Parathyroid adenoma (tissue), 2 donors: ENCODE measurements at regions not wholly inside any gene's neighbourhood (a gene's known extent, or its start where the extent isn't known, plus 50 kb on each side); places are given as distances from the start of the nearest gene placed in this dataset.

Experiments
- H2AFZ ChIP-seq: fragments of 300-600 bp; sonication (generic); one replicate; pipeline ENCODE4 v1.7.0; 2017; ENCODE audit warnings: antibody characterized with exemption, mild to moderate bottlenecking
- H3K27ac ChIP-seq: fragments of 300-600 bp; sonication (generic); one replicate; pipeline ENCODE4 v1.7.0; 2017
- H3K27me3 ChIP-seq: fragments of 300-600 bp; sonication (generic); one replicate; pipeline ENCODE4 v1.7.0; 2017; ENCODE audit warnings: low read length; ENCODE audit not compliant: control insufficient read depth, insufficient read depth
- H3K36me3 ChIP-seq: fragments of 300-600 bp; sonication (generic); one replicate; pipeline ENCODE4 v1.7.0; 2017; ENCODE audit warnings: low read length; ENCODE audit not compliant: control insufficient read depth, insufficient read depth
- H3K4me1 ChIP-seq: fragments of 300-600 bp; sonication (generic); one replicate; pipeline ENCODE4 v1.7.0; 2017; ENCODE audit warnings: control low read depth
- H3K4me2 ChIP-seq: fragments of 300-600 bp; sonication (generic); one replicate; pipeline ENCODE4 v1.7.0; 2017; ENCODE audit warnings: low read length
- H3K4me3 ChIP-seq: fragments of 300-600 bp; sonication (generic); one replicate; pipeline ENCODE4 v1.7.0; 2017; ENCODE audit warnings: low read depth, low read length
- H3K79me2 ChIP-seq: fragments of 300-600 bp; sonication (generic); one replicate; pipeline ENCODE4 v1.7.0; 2017; ENCODE audit warnings: control low read depth
- H3K9ac ChIP-seq: fragments of 300-600 bp; sonication (generic); one replicate; pipeline ENCODE4 v1.7.0; 2017; ENCODE audit warnings: mild to moderate bottlenecking
- H3K9me3 ChIP-seq: fragments of 300-600 bp; sonication (generic); one replicate; pipeline ENCODE4 v1.7.0; 2017; ENCODE audit warnings: low read length; ENCODE audit not compliant: control insufficient read depth
- TF ChIP-seq, protein P1 (sequence below): fragments of 300-600 bp; sonication (generic); IDR thresholded peaks from one replicate; pipeline ENCODE4 v1.7.0; 2017; ENCODE audit warnings: antibody characterized with exemption, mild to moderate bottlenecking
- donor health status: primary hyperparathyroidism.

DNA sequence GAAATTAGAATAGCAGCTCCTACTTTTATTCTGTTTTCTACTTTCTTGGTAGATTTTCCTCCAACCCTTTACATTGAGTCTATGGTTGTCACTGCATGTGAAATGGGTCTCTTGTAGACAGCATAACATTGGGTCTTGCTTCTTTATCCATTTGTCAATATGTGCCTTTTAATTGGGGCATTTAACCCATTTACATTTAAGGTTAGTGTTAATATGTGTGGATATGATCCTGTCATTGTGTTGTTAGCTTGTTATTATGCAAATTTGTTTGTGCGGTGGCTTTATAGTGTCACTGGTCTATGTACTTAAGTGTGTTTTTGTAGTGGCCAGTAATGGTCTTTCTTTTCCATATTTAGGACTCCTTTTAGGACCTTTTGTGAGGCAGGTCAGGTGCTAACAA is 276.9 kb upstream of the SPHKAP start:
- Histone ChIP-seq H3K9me3 (no peaks in the 10 kb centered on the region), H2AFZ (no peak overlapping the region)

DNA sequence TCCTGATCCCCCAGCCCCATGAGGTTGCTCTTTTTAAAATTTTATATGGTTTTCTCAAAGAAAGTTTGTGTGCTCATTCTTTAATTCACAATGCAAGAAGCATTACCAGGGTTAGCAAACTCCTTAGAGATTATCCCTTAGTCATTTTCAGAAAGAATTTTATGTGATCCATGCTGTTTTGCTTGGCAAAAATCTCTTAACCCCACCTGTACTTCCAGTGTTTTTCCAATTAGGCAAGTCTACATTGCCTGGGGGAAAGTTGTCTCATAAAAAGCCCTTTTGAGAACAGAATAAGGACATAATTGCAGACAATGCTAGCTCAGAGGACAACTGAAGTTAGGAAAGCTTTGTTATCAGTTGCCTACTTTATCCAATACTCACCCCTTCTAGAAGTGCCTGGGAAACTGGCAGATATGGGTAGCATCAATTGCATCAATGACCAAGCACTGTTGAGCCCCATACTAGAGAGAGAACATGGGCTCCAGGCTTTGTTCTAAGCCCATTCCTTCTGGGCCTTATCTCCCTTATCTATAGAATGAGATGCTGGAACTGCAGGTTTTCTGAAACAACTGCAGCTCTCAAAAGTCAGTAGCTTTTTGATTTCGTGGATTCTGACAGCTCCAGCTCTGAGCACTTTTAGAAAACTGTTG is 265.9 kb upstream of the SPHKAP start:
- no peak overlapping the region for H3K4me2 ChIP-seq
- H3K36me3 ChIP-seq: no peaks in the 10 kb centered on the region
- H3K4me3 ChIP-seq: no peak overlapping the region
- no peaks in the 10 kb centered on the region for H3K79me2 ChIP-seq
- no peaks in the 10 kb centered on the region for H3K4me1 ChIP-seq
- TF ChIP-seq, protein P1, sequence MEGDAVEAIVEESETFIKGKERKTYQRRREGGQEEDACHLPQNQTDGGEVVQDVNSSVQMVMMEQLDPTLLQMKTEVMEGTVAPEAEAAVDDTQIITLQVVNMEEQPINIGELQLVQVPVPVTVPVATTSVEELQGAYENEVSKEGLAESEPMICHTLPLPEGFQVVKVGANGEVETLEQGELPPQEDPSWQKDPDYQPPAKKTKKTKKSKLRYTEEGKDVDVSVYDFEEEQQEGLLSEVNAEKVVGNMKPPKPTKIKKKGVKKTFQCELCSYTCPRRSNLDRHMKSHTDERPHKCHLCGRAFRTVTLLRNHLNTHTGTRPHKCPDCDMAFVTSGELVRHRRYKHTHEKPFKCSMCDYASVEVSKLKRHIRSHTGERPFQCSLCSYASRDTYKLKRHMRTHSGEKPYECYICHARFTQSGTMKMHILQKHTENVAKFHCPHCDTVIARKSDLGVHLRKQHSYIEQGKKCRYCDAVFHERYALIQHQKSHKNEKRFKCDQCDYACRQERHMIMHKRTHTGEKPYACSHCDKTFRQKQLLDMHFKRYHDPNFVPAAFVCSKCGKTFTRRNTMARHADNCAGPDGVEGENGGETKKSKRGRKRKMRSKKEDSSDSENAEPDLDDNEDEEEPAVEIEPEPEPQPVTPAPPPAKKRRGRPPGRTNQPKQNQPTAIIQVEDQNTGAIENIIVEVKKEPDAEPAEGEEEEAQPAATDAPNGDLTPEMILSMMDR: no peak
- no peaks in the 10 kb centered on the region for H3K27me3 ChIP-seq
- H3K9ac ChIP-seq: no peak overlapping the region
- no peaks in the 10 kb centered on the region for H3K9me3 ChIP-seq
- no peak overlapping the region for H3K27ac ChIP-seq
- H2AFZ ChIP-seq: no peak overlapping the region

More for the DNA sequence above, 276.9 kb upstream of the SPHKAP start:
- no peaks in the 10 kb centered on the region for H3K27me3 ChIP-seq
- H3K4me1 ChIP-seq: no peaks in the 10 kb centered on the region
- H3K27ac ChIP-seq: no peak overlapping the region
- H3K36me3 ChIP-seq: no peaks in the 10 kb centered on the region
- no peaks in the 10 kb centered on the region for H3K79me2 ChIP-seq
- no peak overlapping the region for H3K4me3 ChIP-seq
- TF ChIP-seq, protein P1: no peak
- no peak overlapping the region for H3K9ac ChIP-seq
- H3K4me2 ChIP-seq: no peak overlapping the region

DNA sequence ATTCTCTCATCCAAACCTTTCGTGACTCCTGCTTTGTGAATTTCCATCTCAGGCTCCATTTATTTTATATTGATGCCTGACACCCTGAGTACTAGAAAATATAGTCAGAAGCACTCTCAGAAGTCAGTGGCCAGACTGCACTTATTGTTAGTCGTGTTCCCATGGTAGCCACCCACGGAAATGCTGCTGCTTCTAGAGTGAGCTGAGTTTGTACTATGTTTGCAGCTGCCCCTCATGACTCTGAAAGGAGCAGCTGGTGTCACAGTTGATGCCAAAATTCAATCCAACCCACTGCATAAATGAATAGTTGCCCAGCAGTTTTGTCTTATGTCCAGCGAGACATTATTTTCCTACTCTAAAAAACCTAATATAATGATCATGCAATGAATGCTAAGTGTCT is 265.2 kb upstream of the SPHKAP start:
- TF ChIP-seq, protein P1: no peak
- H3K27ac ChIP-seq: no peak overlapping the region

DNA sequence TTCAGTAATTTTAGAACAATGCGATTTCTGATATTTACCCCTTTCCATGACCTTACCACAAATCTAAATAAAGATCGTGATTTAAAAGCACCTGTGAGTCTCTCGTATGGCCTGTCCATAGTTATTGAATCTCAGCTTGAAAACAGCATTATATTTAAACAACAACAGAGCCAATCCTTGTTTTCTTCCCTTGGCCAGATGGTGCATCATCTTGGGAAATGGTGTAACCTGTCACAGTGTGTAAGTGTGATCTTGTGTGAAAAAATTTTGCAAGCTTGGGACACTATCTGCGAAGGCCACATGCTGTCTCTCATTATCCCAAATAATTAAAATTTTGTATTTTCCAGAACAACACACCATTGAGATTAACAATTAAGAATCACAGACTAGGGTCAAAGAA is 262.7 kb upstream of the SPHKAP start:
- no peak overlapping the region for H3K4me2 ChIP-seq
- TF ChIP-seq, protein P1: no peak

More for the DNA sequence above, 265.2 kb upstream of the SPHKAP start:
- Histone ChIP-seq H3K9me3 (no peaks in the 10 kb centered on the region), H3K4me3 (no peak overlapping the region), H2AFZ (no peak overlapping the region), H3K9ac (no peak overlapping the region), H3K79me2 (no peaks in the 10 kb centered on the region), H3K4me2 (no peak overlapping the region), H3K27me3 (no peaks in the 10 kb centered on the region), H3K36me3 (no peaks in the 10 kb centered on the region), H3K4me1 (no peaks in the 10 kb centered on the region)

DNA sequence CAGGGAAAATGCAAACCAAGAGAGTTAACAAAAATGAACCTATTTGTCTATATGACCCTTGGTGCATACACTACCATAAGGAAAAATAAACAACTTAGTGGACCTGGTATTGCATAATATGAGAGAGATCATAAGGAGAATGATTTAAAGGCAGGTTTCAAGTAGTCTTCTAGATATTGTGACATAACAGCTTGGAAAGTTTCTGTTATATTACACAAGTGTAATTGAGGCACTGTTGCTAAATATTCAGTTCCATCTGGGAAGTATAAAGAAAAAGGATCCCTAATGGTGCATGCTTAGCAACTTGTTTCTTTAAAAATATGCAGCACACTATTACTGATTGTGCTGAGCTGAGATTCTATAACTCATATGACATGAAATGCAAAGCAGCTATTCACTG is 252.2 kb upstream of the SPHKAP start:
- no peak overlapping the region for H3K27ac ChIP-seq
- H3K9me3 ChIP-seq: no peaks in the 10 kb centered on the region
- no peak overlapping the region for H3K4me3 ChIP-seq
- no peaks in the 10 kb centered on the region for H3K79me2 ChIP-seq
- no peaks in the 10 kb centered on the region for H3K4me1 ChIP-seq
- no peak overlapping the region for H2AFZ ChIP-seq
- no peaks in the 10 kb centered on the region for H3K27me3 ChIP-seq
- H3K4me2 ChIP-seq: no peak overlapping the region
- no peaks in the 10 kb centered on the region for H3K36me3 ChIP-seq
- H3K9ac ChIP-seq: no peak overlapping the region
- TF ChIP-seq, protein P1: no peak

More for the DNA sequence above, 262.7 kb upstream of the SPHKAP start:
- Histone ChIP-seq H3K4me1 (no peaks in the 10 kb centered on the region), H3K79me2 (no peaks in the 10 kb centered on the region), H3K9me3 (no peaks in the 10 kb centered on the region), H3K36me3 (no peaks in the 10 kb centered on the region), H3K27me3 (no peaks in the 10 kb centered on the region), H2AFZ (no peak overlapping the region), H3K9ac (no peak overlapping the region), H3K27ac (no peak overlapping the region), H3K4me3 (no peak overlapping the region)
